GM21423 (cell line): ENCODE measurements at regions not wholly inside any gene's neighbourhood (a gene's known extent, or its start where the extent isn't known, plus 50 kb on each side); places are given as distances from the start of the nearest gene placed in this dataset.
"Not testable (repeated sequence)": the region's sequence is repeated elsewhere in the genome, so short reads cannot be mapped to it uniquely, and the experiment has no call there.

Experiments
- ATAC-seq: cut with Tn5 transposase; IDR thresholded peaks from one replicate; pipeline ENCODE4 v1.9.1; 2021; ENCODE audit warnings: mild to moderate bottlenecking, moderate library complexity; ENCODE audit not compliant: unreplicated experiment

DNA sequence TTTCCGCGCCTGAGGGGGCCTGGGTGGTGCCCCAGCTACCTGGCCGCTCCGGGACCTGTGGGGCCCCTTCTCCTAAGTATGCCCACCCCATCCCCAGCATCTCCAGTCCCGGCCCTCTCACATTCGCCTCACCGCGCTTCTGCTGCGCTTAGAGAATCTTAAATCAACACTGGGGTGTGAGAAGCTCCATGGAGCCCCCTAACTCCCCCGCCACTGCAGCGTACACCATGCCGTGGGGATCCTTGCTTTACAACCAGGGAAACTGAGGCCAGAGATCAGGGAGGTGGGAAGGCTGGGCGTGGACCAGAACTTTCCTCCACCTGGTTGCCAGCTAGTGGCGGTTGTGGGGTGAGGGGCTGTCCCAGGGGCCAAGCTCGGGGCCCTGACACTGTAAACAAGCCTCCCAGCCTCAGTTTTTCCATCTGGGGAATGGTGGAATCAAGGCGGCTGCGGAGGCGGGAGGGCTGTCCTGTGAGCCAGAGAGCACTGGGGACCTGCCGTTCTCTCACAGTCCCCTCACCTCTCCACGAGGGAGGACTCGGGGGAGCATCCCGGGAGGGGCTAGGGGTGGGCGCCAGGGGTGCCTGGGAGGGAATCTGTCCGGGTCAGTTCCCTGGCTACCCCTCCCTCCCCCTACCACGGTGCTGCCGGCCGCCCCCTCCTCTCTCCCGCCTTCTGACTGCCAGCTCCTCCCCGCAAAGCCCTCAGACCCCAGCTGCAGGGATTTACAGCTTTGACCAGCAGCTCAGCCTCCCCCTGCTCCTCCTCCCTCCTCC, 161.2 kb downstream of the C9orf50 start:
- ATAC-seq: no peak

DNA sequence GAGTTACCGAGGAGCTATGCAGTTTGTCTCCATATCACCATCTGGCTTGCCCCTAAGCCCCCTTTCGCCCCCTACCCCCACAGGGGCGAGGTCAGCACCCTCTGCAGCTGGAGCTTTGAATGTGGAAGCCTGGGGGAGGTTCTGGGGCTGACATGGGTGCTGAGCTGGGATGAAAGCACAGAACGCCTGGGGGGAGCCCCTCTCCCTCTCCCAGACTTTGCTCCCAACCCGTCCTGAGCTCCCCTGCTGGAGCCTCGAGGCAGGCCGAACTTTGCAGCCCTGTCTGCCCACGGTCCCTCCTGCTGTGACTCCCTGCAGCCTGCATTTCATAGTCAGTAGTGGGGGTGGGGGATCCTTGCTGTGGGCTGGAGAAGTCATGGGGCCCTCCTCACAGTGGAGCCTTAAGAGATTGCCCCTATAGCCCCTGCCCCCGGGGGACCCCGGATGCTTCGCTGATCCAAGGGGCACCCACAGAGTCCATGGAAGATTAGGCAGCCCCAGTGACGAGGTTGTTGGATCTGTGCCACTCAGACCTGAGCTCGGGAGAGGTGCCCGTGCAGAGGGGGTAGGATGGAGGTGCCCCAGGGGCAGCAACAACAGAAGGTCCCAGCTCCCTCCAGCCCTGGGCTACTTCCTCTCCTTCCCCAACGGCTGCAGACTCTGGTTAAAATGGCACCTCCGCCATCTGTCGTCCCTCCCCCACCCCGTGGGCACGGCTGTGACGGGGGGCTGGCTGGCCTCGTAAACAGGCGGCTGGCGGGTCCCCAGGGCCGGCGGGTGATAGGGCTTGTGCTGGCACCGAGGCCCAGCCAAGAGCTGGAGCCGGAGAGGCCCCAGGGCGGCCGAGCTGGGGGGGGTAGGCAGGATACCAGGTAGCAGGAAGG, 162.0 kb downstream of the C9orf50 start:
- ATAC-seq: no peak

DNA sequence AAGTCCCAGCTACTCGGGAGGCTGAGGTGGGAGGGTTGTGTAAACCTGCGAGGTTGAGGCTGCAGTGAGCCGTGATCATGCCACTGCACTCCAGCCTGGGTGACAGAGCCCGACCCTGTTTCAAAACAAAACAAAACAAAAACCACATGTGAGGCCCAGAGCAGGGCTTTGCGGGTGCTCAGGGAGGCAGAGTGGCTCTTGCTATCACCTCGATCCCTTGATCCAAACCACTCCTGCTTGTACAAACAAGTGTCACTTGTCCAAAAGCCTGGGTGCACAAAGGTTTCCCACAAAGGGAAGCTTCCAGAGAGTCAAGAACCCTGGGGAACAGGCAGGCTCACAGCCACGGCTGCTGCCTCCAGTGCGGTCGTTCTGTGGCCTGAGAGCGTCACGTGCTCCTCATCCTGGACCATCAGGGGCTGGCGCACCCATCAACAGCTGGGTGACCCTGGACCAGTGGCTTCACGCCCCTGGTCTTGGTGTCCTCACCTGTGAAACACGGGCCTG, 162.7 kb downstream of the C9orf50 start:
- ATAC-seq: no peak

GRCh38 chr9:129457325-129457779, 163.5 kb downstream of the C9orf50 start:
- no peak for ATAC-seq

DNA sequence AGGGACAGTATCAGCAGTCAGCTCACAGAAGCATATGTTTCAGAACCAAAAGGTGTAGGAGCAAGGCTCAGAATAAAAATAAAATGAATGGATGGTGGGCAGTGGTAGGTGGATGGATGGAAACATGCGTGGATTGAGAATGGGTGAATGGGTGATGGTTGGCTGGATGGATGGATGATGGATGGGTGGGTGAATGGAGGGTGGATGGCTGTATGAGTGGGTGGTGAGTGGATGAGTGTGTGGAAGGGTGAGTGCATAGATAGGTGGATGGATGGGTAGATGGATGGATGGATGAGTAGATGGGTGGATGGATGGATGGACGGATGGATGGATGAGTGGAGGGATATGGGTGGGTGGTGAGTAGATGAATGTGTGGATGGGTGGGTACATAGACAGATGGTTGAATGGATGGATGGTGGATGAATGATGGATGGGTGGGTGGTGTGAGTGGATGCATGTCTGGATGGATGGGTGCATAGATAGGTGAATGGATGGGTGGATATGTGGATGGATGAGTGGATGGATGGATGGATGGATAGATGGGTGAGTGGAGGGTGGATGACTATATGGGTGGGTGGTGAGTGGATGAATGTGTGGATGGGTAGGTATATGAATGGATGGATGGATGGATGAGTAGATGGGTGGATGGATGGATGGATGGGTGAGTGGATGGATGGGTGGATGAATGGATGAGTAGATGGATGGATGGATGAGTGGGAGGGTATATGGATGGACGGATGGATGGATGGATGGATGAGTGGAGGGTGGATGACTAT, 164.2 kb downstream of the C9orf50 start:
- no peak for ATAC-seq

DNA sequence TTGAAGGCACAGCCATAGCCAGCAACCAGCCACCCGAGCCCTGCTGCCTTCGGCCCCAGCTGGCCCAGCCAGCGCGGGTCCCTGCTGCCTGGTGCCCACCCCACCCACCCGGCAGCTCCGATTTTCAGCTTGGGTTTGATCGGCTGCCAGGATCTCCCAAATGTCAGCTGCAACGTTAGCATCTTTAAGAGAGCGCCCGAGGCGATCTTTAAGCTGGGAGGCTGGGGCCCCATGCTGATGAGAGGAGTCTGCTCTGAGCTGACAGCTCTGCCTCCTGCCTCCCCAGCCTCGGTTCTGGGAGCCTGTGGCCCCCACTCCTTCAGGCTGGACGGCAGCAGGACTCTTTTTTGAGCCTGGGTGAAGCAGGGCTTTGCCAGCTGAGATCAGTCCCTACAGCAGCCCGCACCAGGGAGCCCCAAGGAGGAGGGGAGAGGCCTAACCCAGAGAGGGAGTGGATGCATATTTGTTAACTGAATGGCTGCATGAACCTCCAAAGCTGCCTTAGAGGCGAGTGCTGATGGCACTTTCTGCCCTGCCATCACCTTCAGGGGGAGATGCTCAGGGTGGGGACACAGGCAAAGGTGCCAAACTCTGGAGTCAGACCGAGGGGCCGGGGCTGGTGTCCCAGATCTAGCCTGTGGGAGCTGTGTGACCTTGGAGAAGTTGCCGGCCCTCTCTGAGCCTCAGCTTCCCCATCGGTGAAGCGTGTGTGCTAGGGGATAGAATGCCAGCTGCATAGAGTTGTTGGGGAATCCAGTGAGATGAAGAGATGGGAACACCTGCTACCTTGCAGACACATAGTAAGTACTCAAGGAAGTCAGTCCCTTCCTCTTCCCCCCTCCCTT, 165.5 kb downstream of the C9orf50 start:
- ATAC-seq: no peak

GRCh38 chr9:129454467-129455067, 166.3 kb downstream of the C9orf50 start:
- ATAC-seq: no peak

GRCh38 chr9:129453734-129454133, 167.2 kb downstream of the C9orf50 start:
- no peak for ATAC-seq

GRCh38 chr9:129451669-129452068, 169.2 kb downstream of the C9orf50 start:
- ATAC-seq: no peak

GRCh38 chr9:129451089-129451656, 169.7 kb downstream of the C9orf50 start:
- no peak for ATAC-seq

DNA sequence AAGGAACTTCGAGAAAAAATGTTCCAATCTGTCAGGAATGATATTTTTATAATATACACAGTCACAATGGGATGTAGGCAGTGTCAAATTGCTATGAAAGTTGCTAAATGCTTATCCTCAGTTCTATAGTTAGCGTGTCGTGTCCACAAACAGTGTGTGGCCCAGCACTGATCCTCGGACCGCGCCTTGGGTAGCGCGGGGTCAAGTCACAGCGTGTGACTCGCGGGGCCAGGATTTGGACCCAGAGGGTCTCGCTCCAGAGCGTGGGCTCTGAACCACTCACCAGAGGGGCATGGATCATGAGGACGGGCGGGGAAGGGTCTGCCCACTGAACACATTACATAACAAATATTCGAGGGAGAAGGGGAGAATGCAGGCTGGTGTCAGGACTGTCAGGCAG, 171.8 kb downstream of the C9orf50 start:
- ATAC-seq: no peak

GRCh38 chr9:129446828-129447550, 173.9 kb downstream of the C9orf50 start:
- no peak for ATAC-seq

- ATAC-seq: no peak
Observed at GRCh38 chr9:129445794-129446306, 175.1 kb downstream of the C9orf50 start.

DNA sequence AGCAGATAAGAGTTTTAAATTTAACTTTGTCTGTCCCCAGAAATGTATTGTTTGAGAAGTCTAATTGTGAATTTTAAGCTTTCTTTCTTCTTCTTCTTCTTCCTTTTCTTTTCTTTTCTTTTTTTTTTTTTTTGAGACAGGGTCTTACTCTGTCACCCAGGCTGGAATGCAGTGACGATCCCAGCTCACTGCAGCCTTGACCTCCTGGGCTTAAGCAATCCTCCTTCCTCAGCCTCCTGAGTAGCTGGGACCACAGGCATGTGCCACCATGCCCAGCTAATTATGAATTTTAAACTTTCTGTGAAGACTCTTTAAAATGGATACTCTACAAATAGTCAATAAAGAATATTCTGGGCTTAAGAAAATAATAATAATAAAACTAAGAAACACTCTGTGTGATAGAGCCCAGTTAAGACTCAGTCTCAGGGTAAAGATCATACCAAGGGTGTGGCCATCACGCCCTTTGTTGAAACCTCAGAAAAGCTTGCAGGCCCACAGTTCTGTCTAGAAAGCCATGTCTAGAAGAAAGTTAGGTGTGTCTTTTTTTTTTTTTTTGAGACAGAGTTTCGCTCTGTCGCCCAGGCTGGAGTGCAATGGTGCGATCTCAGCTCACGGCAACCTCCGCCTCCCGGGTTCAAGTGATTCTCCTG, 177.3 kb downstream of the C9orf50 start:
- ATAC-seq: not testable (repeated sequence)

DNA sequence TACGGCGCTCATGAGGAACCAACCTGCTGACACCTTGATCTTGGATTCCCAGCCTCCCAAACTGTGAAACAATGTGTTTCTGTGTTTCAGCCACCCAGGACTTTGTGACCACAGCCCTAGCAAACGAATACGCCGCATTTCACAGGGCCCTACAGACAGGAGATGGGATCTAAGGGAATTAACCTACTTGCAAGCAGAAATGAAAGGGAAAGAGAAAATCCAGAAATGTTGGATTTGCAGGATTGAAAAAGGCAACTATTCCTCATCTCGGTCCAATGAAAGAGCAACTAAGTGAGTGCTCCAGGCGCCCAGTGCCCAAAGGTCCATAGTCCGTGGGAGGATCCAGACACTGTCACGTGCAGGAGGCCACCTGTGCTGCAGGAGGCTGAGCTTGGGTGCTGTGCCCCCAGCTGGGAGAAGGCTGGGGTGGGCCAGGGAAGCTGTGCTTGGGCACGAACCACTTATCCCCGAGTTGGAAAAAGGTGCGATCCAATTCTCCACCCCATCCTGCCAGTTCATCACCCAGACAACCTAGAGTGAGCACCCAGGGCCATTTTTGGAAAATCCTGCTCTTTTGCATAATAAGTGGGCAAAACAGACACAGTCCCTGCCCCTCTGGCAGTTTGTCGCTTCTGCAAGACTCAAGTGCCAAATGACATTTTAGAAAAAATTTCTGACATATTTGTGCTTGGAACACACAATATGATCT, 177.9 kb downstream of the C9orf50 start:
- no peak for ATAC-seq

DNA sequence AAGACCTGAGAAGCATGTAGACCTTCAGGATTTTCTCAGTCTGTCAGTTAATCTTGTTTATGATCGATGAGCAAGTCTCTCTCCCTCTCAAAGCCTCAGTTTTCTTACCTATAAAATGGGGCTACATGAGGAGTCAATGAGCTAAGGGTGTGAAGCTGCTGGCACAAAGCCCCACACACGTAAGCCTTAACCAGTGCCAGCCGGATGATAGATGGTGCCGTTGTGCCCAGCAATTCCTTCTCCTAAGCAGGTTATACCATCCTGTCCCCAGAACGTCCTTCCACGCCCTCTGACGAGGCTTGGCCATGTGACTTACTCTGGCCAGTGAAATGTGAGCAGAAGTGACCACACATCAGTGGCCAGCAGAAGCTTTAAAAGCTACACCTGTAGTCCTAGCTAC, 179.0 kb downstream of the C9orf50 start:
- ATAC-seq: no peak

DNA sequence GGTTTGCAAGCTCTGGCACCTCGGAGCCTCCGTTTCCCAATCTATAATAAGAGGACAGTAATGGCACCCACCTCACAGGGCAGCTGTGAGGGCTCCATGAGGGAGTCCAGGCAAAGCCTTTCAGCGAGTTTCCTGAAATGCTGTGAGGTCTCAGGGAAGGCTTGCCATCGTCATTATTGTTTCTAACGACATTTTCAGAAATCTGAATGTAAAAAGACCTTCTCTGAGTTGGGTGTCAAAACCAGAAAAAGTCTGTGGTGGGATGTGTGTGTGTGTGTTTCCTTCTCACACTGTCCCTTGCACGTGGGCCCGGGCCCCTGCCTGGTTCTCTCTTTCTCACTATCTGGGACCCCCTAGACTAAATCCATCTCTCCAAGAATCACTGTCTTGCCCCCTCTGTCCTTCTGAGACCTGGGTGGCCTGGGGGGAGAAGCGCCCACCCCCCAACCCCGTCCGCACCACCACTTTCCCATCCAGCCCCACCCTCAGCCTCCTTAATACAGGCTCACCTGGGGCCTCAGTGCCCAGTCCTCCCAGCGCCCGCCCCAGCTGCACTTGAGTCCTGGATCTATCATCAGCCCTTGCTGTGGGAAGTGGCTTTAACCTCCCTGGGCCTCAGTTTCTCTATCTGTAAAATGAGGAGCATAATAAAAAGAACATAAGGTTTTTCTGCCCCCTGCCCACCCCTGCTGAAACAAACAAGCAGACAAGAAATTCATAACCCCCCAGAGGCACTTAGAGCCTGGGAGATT, 180.3 kb downstream of the C9orf50 start:
- ATAC-seq: no peak
